Stomach (tissue), 8 donors: ENCODE measurements at regions not wholly inside any gene's neighbourhood (a gene's known extent, or its start where the extent isn't known, plus 50 kb on each side); places are given as distances from the start of the nearest gene placed in this dataset.

Experiments used
- DNase-seq, 2 donors: peaks; one replicate each; pipeline versions ENCODE4 v3.0.0 to v3.0.0-alpha.2; 2013 to 2019
- H3K27ac ChIP-seq, 5 donors: fragments of 200-600 bp in 4 of 5; sonication (generic) in 4 of 5; one replicate each; pipeline ENCODE4 v1.5.1; 2013 to 2019; ENCODE audit warnings: mild to moderate bottlenecking in 1 of 5, moderate library complexity in 1 of 5
- H3K27me3 ChIP-seq, 3 donors: fragments of 200-600 bp; sonication (generic); one replicate each; pipeline ENCODE4 v1.5.1; 2017 to 2019; ENCODE audit warnings: mixed run types in 1 of 3
- H3K36me3 ChIP-seq, 4 donors: fragments of 200-600 bp; sonication (generic); 1 replicate in 3 of 4; 2 replicates in 1 of 4; pipeline ENCODE4 v1.5.1; 2016 to 2019
- H3K4me1 ChIP-seq, 4 donors: fragments of 200-600 bp; sonication (generic); one replicate each; pipeline ENCODE4 v1.5.1; 2016 to 2019
- H3K4me3 ChIP-seq, 4 donors: fragments of 200-600 bp; sonication (generic) in 3 of 4; one replicate each; pipeline ENCODE4 v1.5.1; 2016 to 2019; ENCODE audit warnings: mild to moderate bottlenecking in 1 of 4
- H3K9me3 ChIP-seq, 4 donors: fragments of 200-600 bp; sonication (generic); one replicate each; pipeline ENCODE4 v1.5.1; 2016 to 2019
- CTCF ChIP-seq, 7 experiments: fragments of 450-650 bp in 4 of 7; fragments of 200-600 bp in 3 of 7; sonication (generic) in 3 of 7; IDR thresholded peaks; one replicate each; pipeline ENCODE4 v1.5.1; 2016 to 2019; ENCODE audit warnings: antibody characterized with exemption in 7 of 7, control low read depth in 2 of 7, mild to moderate bottlenecking in 1 of 7
- EP300 ChIP-seq: sonication (generic); formaldehyde crosslinking; IDR thresholded peaks from one replicate; pipeline ENCODE4 v1.6.1; 2017; ENCODE audit warnings: antibody characterized with exemption
- POLR2A ChIP-seq, 4 donors: fragments of 450-650 bp; IDR thresholded peaks; one replicate each; pipeline ENCODE4 v1.6.1; 2016; ENCODE audit warnings: antibody characterized with exemption in 4 of 4, control low read depth in 2 of 4, mild to moderate bottlenecking in 1 of 4, moderate library complexity in 1 of 4
- POLR2AphosphoS5 ChIP-seq, 3 donors: sonication (generic); formaldehyde crosslinking; IDR thresholded peaks; one replicate each; pipeline ENCODE4 v1.6.1; 2016; ENCODE audit warnings: antibody characterized with exemption in 3 of 3
- WGBS, 5 donors: extraction: QIAGEN DNeasy Blood & Tissue Kit in 3 of 5; methylation state at CpG; one replicate each; pipeline versions ENCODE4 v1.1.5 to v1.1.7; 2013 to 2018; 5-methylcytosine and 5-hydroxymethylcytosine counted together
- intact Hi-C: fragments of 100-400 bp; cut with DNase I; formaldehyde crosslinking; loops from one replicate; pipeline ENCODE4 v1.15.1; 2023; ENCODE audit warnings: low total_unique reads
- donor health status: healthy with polysubstance abuse.
- donor health status: Bipolar disorder and iron deficiency.
- donor health status: healthy.

GRCh38 chr2:174648896-174649295 lies 51.3 kb upstream of the WIPF1 start:
- H3K9me3 ChIP-seq = peaks cover 0 to 15% (median 6%) of the 10 kb centered on the region in 4 donors
- H3K4me3 ChIP-seq = no peak overlapping the region
- H3K36me3 ChIP-seq = peaks cover 0 to 4% (median 0%) of the 10 kb centered on the region in 4 donors
- TF ChIP-seq EP300 (no peak), CTCF (IDR thresholded peaks at IDR 0.05) (no peak), POLR2AphosphoS5 (IDR thresholded peaks at IDR 0.05) (no peak), POLR2A (IDR thresholded peaks at IDR 0.05) (no peak)
- DNase-seq = no peak
- 89 to 96% (median 94%) methylated on average over 4 of the region's 4 CpGs for WGBS, 5 donors
- H3K4me1 ChIP-seq = no peaks in the 10 kb centered on the region
- H3K27ac ChIP-seq = no peak overlapping the region
- no peaks in the 10 kb centered on the region for H3K27me3 ChIP-seq
- intact Hi-C loops = no loop called here
